ENCODE measurements at regions not wholly inside any gene's neighbourhood (a gene's known extent, or its start where the extent isn't known, plus 50 kb on each side); places are given as distances from the start of the nearest gene placed in this dataset.

DNA sequence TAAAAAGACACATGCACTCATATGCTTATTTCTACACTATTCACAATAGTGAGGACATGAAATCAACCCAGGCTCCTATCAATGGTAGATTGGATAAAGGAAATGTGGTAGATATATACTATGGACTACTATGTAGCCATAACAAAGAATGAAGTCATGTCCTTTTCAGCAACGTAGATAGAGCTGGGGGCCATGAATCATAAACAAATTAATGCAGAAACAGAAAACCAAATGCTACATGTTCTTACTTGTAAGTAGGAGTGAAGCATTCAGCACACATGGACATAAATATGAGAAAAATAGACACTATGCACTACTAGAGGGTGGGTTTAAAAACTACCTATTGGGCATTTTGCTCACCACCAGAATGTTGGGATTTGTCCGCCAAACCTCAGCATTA, 278.0 kb upstream of the MIS18BP1 start:
- TF ChIP-seq, protein P1, sequence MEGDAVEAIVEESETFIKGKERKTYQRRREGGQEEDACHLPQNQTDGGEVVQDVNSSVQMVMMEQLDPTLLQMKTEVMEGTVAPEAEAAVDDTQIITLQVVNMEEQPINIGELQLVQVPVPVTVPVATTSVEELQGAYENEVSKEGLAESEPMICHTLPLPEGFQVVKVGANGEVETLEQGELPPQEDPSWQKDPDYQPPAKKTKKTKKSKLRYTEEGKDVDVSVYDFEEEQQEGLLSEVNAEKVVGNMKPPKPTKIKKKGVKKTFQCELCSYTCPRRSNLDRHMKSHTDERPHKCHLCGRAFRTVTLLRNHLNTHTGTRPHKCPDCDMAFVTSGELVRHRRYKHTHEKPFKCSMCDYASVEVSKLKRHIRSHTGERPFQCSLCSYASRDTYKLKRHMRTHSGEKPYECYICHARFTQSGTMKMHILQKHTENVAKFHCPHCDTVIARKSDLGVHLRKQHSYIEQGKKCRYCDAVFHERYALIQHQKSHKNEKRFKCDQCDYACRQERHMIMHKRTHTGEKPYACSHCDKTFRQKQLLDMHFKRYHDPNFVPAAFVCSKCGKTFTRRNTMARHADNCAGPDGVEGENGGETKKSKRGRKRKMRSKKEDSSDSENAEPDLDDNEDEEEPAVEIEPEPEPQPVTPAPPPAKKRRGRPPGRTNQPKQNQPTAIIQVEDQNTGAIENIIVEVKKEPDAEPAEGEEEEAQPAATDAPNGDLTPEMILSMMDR (IDR thresholded peaks at IDR 0.05; ENCODE audit: extremely low read depth in 1 of 2, insufficient read depth in 1 of 2, low read depth in 1 of 2, low read length in 2 of 2) = no peak
- TF ChIP-seq FOS (IDR thresholded peaks at IDR 0.05; ENCODE audit: borderline replicate concordance, insufficient read depth, low read length) (no peak), POLR2A (IDR thresholded peaks at IDR 0.05; ENCODE audit: low read depth, low read length) (no peak), EZH2 (IDR thresholded peaks at IDR 0.05; ENCODE audit: borderline replicate concordance, low read depth, low read length, severe bottlenecking) (no peak), POLR2AphosphoS5 (IDR thresholded peaks at IDR 0.05; ENCODE audit: insufficient read depth, low read depth, low read length) (no peak), GATA2 (IDR thresholded peaks at IDR 0.05; ENCODE audit: insufficient read depth, insufficient read length, low read depth, low read length) (no peak)

Measured in endothelial cell of umbilical vein (primary cell).